Body of pancreas (tissue), 4 donors: ENCODE measurements at regions not wholly inside any gene's neighbourhood (a gene's known extent, or its start where the extent isn't known, plus 50 kb on each side); places are given as distances from the start of the nearest gene placed in this dataset.
A peak's percentile ranks its signal among the peaks of the same experiment; 100 is the strongest.
"Not testable (repeated sequence)": the region's sequence is repeated elsewhere in the genome, so short reads cannot be mapped to it uniquely, and the experiment has no call there.

Source experiments
- ATAC-seq: fragments of 150-250 bp; one replicate; pipeline ENCODE4 v1.9.1; 2016
- DNase-seq, 4 donors: peaks; one replicate each; pipeline ENCODE4 v3.0.0-alpha.2; 2019
- H3K27ac ChIP-seq, 4 donors: fragments of 200-600 bp; sonication (generic); 1 replicate in 3 of 4; 2 replicates in 1 of 4; pipeline versions ENCODE4 v1.5.1 to v1.6.1; 2016 to 2019; ENCODE audit warnings: mild to moderate bottlenecking in 1 of 4, mixed read lengths in 1 of 4, moderate library complexity in 1 of 4
- H3K27me3 ChIP-seq, 2 donors: fragments of 200-600 bp; sonication (generic); one replicate each; pipeline ENCODE4 v1.6.0; 2016; ENCODE audit warnings: mild to moderate bottlenecking in 1 of 2
- H3K36me3 ChIP-seq, 2 donors: fragments of 200-600 bp; sonication (generic); replicated peaks in 1 of 2; 2 replicates each; pipeline ENCODE4 v1.5.1; 2016; ENCODE audit warnings: low read depth in 2 of 2; ENCODE audit not compliant: insufficient read depth in 1 of 2
- H3K4me1 ChIP-seq: fragments of 200-600 bp; sonication (generic); one replicate; pipeline ENCODE4 v1.6.0; 2016
- H3K4me3 ChIP-seq, 2 donors: fragments of 200-600 bp; sonication (generic); 1 replicate in 1 of 2; 2 replicates in 1 of 2; pipeline ENCODE4 v1.5.1; 2016 to 2019
- H3K9me3 ChIP-seq, 3 donors: fragments of 200-600 bp; sonication (generic); 1 replicate in 2 of 3; 2 replicates in 1 of 3; pipeline ENCODE4 v1.5.1; 2016
- POLR2A ChIP-seq, 3 donors: fragments of 450-650 bp; IDR thresholded peaks; one replicate each; pipeline ENCODE4 v1.6.1; 2016; ENCODE audit warnings: antibody characterized with exemption in 3 of 3, mild to moderate bottlenecking in 2 of 3
- WGBS, 2 donors: methylation state at CpG; one replicate each; pipeline ENCODE4 v1.1.5; 2017; 5-methylcytosine and 5-hydroxymethylcytosine counted together
- intact Hi-C: fragments of 100-400 bp; cut with DNase I; formaldehyde crosslinking; loops from one replicate; pipeline ENCODE4 v1.15.1; 2023
- TF ChIP-seq, protein P1 (sequence below), 7 experiments: fragments of 450-650 bp in 4 of 7; fragments of 200-600 bp in 3 of 7; sonication (generic) in 3 of 7; IDR thresholded peaks; one replicate each; pipeline ENCODE4 v1.5.1; 2016 to 2019; ENCODE audit warnings: antibody characterized with exemption in 7 of 7

DNA sequence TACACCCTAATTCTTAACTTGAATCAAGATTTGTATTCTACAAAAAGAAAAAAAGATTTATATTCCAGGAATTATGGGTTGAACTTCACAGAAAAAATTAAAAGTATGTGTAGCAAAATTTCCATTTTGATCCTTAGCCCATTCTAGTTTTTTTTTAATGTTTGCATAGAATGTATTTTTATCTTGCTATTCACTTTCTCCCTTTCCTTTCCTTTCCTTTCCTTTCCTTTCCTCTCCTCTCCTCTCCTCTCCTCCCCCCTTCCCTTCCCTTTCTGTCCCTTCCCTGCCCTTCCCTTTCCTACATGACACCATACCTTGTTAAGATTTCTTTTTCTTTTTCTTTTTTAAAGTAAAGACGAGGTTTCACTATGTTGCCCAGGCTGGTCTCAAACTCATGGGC is 542.5 kb upstream of the PTGER4 start:
- intact Hi-C loops, result no loop called here
- 86 to 89% methylated on average over 1 of the region's 1 CpG for WGBS, 2 donors
- Histone ChIP-seq H3K4me3 (no peak overlapping the region), H3K4me1 (peaks cover 15% of the 10 kb centered on the region), H3K27me3 (no peaks in the 10 kb centered on the region), H3K36me3 (no peaks in the 10 kb centered on the region), H3K9me3 (no peaks in the 10 kb centered on the region), H3K27ac (no peak overlapping the region)
- ATAC-seq, result no peak
- TF ChIP-seq, protein P1, sequence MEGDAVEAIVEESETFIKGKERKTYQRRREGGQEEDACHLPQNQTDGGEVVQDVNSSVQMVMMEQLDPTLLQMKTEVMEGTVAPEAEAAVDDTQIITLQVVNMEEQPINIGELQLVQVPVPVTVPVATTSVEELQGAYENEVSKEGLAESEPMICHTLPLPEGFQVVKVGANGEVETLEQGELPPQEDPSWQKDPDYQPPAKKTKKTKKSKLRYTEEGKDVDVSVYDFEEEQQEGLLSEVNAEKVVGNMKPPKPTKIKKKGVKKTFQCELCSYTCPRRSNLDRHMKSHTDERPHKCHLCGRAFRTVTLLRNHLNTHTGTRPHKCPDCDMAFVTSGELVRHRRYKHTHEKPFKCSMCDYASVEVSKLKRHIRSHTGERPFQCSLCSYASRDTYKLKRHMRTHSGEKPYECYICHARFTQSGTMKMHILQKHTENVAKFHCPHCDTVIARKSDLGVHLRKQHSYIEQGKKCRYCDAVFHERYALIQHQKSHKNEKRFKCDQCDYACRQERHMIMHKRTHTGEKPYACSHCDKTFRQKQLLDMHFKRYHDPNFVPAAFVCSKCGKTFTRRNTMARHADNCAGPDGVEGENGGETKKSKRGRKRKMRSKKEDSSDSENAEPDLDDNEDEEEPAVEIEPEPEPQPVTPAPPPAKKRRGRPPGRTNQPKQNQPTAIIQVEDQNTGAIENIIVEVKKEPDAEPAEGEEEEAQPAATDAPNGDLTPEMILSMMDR (IDR thresholded peaks at IDR 0.05), result no peak
- TF ChIP-seq POLR2A (IDR thresholded peaks at IDR 0.05), result no peak
- DNase-seq, result no peak

DNA sequence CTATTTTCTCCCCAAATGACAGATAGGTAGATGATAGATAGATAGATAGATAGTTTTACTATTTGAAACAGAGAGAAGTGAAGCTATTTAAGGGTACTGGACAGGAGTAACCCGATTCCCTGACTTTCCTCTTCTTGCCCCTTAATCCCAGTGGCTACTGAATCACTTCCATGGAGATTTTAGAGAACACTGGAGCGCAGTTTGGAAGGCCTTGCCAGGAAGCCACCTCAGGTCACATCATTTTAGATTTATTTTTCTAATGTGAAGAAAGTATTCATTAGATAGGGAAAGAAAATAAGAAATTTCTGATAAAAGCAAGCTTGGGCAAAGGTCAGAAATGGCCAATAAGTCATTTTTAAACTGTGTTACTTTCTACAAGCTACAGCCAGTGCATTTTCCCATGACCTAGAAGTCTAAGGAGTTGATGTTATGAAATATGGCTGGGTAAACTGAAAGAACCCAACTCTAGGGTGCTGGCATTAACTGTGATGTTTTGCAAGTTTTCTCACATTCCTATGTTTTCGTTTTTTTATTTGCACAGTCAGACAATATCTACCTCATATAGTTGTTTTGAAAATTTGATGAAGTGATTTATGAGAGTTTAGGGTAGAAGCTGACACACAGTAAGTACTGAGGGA is 544.7 kb upstream of the PTGER4 start:
- ATAC-seq, result peak; percentile 79
- H3K4me1 ChIP-seq, result peaks cover 15% of the 10 kb centered on the region
- peak in 2 of 4 donors; percentile 16 to 18 for DNase-seq
- no peaks in the 10 kb centered on the region for H3K27me3 ChIP-seq
- peak overlapping the region in 2 of 4 donors; percentile 8 to 33 for H3K27ac ChIP-seq
- WGBS, 2 donors, result 32 to 37% methylated on average over 3 of the region's 3 CpGs
- TF ChIP-seq, protein P1 (IDR thresholded peaks at IDR 0.05), result no peak
- TF ChIP-seq POLR2A (IDR thresholded peaks at IDR 0.05), result no peak
- H3K36me3 ChIP-seq, result no peaks in the 10 kb centered on the region
- H3K4me3 ChIP-seq, result no peak overlapping the region
- no peaks in the 10 kb centered on the region for H3K9me3 ChIP-seq
- intact Hi-C loops, result no loop called here

DNA sequence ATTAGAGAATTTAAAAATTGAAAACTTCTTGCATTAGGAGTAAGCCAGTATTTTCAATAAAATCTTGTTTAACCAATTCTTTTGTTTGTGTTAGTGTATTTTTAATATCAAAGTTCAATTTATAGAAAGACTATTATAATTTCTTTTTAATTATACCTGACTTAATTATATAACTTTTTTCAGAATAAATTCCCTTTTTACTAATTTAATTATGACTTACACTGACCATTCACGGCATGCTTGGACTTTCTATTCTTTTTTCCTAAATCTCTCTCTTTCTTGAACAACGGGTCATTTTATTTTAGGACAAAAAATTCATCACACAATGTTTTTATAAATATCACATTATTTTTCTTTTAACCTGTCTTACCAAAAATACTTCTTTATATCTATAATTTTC is 555.3 kb upstream of the PTGER4 start:
- H3K36me3 ChIP-seq, result no peaks in the 10 kb centered on the region
- DNase-seq (no peak), ATAC-seq (no peak)
- intact Hi-C loops, result no loop called here
- H3K27ac ChIP-seq, result no peak overlapping the region
- 53 to 69% methylated on average over 2 of the region's 2 CpGs for whole genome bisulfite sequencing, 2 donors
- H3K27me3 ChIP-seq, result no peaks in the 10 kb centered on the region
- TF ChIP-seq, protein P1 (IDR thresholded peaks at IDR 0.05), result no peak
- TF ChIP-seq POLR2A (IDR thresholded peaks at IDR 0.05), result no peak
- no peaks in the 10 kb centered on the region for H3K4me1 ChIP-seq
- peaks cover 0 to 9% (median 2%) of the 10 kb centered on the region in 3 donors for H3K9me3 ChIP-seq
- no peak overlapping the region for H3K4me3 ChIP-seq

DNA sequence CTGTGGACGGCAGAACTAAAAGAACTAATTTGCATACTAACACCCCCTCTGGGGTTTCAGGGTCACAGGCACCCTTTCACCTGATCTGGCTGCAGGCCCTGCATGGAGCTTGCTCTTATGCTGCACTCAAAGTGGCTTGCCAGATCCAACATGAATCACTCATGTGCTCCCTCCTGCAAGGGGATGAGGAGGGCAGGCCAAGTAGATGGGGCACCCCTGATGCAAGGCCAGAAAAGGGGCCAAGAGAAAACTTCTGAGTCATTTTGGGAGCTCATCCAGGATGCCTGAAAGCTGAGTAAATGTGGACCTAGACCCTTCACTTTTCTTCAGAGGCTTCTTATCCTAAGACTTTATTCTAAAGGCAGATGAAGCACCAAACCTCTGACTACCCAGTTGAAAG is 558.5 kb upstream of the PTGER4 start:
- H3K36me3 ChIP-seq, result no peaks in the 10 kb centered on the region
- no peak for ATAC-seq
- intact Hi-C loops, result no loop called here
- WGBS, 2 donors, result 75 to 80% methylated on average over 1 of the region's 1 CpG
- H3K9me3 ChIP-seq, result peaks cover 0 to 9% (median 2%) of the 10 kb centered on the region in 3 donors
- no peak for TF ChIP-seq POLR2A (IDR thresholded peaks at IDR 0.05)
- TF ChIP-seq, protein P1 (IDR thresholded peaks at IDR 0.05), result no peak
- H3K4me1 ChIP-seq, result no peaks in the 10 kb centered on the region
- H3K4me3 ChIP-seq, result no peak overlapping the region
- H3K27ac ChIP-seq, result no peak overlapping the region
- no peak for DNase-seq
- no peaks in the 10 kb centered on the region for H3K27me3 ChIP-seq

DNA sequence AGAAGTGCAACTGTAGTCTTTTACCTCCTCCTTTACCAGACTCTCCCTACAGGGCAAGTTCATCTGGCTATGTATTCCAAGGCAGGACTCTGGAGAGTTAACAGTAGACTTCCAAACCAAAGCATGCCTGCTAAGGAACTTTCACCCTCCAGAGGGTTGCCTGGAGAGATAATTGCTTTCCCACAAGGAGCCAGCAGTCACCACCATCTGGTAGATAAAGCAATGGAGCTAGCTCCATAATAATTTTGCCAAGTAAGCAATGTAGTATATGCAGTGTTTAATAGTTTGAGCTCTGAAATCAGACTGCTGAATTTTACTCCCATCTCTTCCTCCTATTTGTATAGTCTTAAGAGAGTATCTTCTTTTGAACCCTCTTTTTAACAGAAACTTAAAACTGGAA is 566.8 kb upstream of the PTGER4 start:
- intact Hi-C loops, result no loop called here
- Histone ChIP-seq H3K9me3 (no peaks in the 10 kb centered on the region), H3K36me3 (no peaks in the 10 kb centered on the region), H3K27ac (no peak overlapping the region), H3K4me1 (peaks cover 15% of the 10 kb centered on the region), H3K4me3 (no peak overlapping the region), H3K27me3 (no peaks in the 10 kb centered on the region)
- no peak for TF ChIP-seq POLR2A (IDR thresholded peaks at IDR 0.05)
- TF ChIP-seq, protein P1 (IDR thresholded peaks at IDR 0.05), result no peak
- ATAC-seq (no peak), DNase-seq (no peak)

DNA sequence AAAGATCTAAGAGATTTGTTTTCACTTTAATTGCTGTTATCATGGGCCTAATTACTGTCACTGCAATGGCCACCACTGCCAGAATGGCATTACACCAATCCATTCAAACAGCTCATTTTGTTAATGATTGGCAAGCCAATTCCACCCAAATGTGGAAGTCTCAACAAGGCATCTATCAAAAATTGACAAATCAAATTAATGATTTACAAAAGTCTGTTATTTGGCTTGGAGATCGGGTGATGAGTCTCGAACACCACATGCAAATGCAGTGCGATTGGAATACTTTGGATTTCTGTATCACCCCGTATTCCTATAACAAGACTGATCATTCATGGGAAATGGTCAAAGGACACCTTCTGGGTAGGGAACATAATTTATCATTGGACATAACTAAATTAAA is 568.7 kb upstream of the PTGER4 start:
- H3K4me3 ChIP-seq, H3K27ac ChIP-seq, H3K27me3 ChIP-seq, H3K36me3 ChIP-seq, H3K9me3 ChIP-seq, ATAC-seq, intact Hi-C loops, DNase-seq: not testable (repeated sequence)
- H3K4me1 ChIP-seq, result peaks cover 17% of the 10 kb centered on the region
- 72 to 78% methylated on average over 4 of the region's 4 CpGs for WGBS, 2 donors

DNA sequence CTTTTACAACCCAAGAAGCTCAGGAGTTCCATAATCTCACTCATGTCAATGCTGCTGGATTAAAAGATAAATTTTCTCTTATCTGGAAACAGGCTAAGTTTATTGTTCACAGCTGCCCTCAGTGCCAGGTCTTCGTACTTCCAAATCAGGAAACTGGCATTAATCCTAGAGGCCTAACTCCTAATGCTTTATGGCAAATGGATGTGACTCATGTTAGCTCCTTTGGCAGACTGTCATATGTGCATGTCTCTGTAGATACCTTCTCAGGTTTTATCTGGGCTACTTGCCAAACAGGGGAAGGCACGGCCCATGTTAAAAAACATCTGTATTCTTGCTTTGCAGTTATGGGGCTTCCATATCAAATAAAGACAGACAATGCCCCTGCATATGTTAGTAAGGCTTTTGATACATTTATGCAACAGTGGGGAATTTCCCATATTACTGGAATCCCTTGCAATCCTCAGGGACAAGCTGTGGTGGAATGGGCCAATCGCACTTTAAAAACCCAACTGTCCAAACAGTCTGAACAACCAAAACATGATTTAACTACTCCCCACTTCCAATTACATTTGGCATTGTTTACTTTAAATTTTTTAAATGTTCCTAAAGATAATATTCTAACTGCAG is 570.8 kb upstream of the PTGER4 start:
- H3K9me3 ChIP-seq, H3K36me3 ChIP-seq, ATAC-seq, intact Hi-C loops, H3K4me3 ChIP-seq, H3K27me3 ChIP-seq: not testable (repeated sequence)
- DNase-seq, result peak in 3 of 4 donors; percentile 7 to 30 (median 22)
- 26 to 27% methylated on average over 3 of the region's 3 CpGs for WGBS, 2 donors
- Histone ChIP-seq H3K4me1 (peaks cover 17% of the 10 kb centered on the region), H3K27ac (peak overlapping the region in 2 of 4 donors; percentile 45 to 48)
